Kidney (tissue), 13 donors: ENCODE measurements at regions not wholly inside any gene's neighbourhood (a gene's known extent, or its start where the extent isn't known, plus 50 kb on each side); places are given as distances from the start of the nearest gene placed in this dataset.
"Not testable (repeated sequence)": the region's sequence is repeated elsewhere in the genome, so short reads cannot be mapped to it uniquely, and the experiment has no call there.

Experiments used
- DNase-seq, 5 donors: peaks; one replicate each; pipeline ENCODE4 v3.0.0-alpha.2; 2013 to 2020
- FAIRE-seq: peaks from 2 replicates; lab custom pipeline; 2012; peaks lifted over from hg19 to GRCh38; lab: Jason Lieb, UNC
- H3K27ac ChIP-seq, 2 donors: one replicate each; pipeline ENCODE4 v1.7.0; 2013; ENCODE audit warnings: low read depth in 2 of 2, low read length in 2 of 2, inconsistent platforms in 1 of 2
- H3K27me3 ChIP-seq: one replicate; pipeline ENCODE4 v1.7.1; 2013; ENCODE audit warnings: low read length, inconsistent platforms; ENCODE audit not compliant: control insufficient read depth, insufficient read depth
- H3K36me3 ChIP-seq, 3 donors: one replicate each; pipeline versions ENCODE4 v1.7.0 to v1.7.1; 2013; ENCODE audit warnings: low read length in 3 of 3, control low read depth in 1 of 3, inconsistent platforms in 1 of 3; ENCODE audit not compliant: insufficient read depth in 3 of 3, control insufficient read depth in 2 of 3
- H3K4me1 ChIP-seq, 3 donors: one replicate each; pipeline versions ENCODE4 v1.7.0 to v1.7.1; 2013; ENCODE audit warnings: low read length in 3 of 3, inconsistent platforms in 1 of 3, low read depth in 1 of 3; ENCODE audit not compliant: control insufficient read depth in 2 of 3, insufficient read depth in 2 of 3
- H3K4me3 ChIP-seq, 3 donors: one replicate each; pipeline versions ENCODE4 v1.7.0 to v1.8.1; 2013; ENCODE audit warnings: low read length in 3 of 3, control low read depth in 1 of 3, inconsistent platforms in 1 of 3
- H3K9ac ChIP-seq, 3 donors: one replicate each; pipeline versions ENCODE4 v1.7.0 to v1.7.1; 2013; ENCODE audit warnings: low read length in 3 of 3, control low read depth in 1 of 3, inconsistent platforms in 1 of 3
- H3K9me3 ChIP-seq, 3 donors: one replicate each; pipeline versions ENCODE4 v1.7.0 to v1.7.1; 2013; ENCODE audit warnings: low read length in 3 of 3, control low read depth in 1 of 3, inconsistent platforms in 1 of 3; ENCODE audit not compliant: control insufficient read depth in 2 of 3, insufficient read depth in 1 of 3
- intact Hi-C: fragments of 100-400 bp; cut with DNase I; formaldehyde crosslinking; loops from one replicate; pipeline ENCODE4 v1.11.1; 2022
- TF ChIP-seq, protein P1 (sequence below): IDR thresholded peaks from 3 replicates; pipeline ENCODE4 v1.5.1; 2012; ENCODE audit warnings: mild to moderate bottlenecking, moderate library complexity, borderline replicate concordance; ENCODE audit not compliant: insufficient read depth; ENCODE audit errors: extremely low read depth
- donor health status: control.
- donor health status: control.
- donor health status: control.
- donor health status: control.
- donor health status: control.
- donor health status: DM: yes; HTN: yes; CAD: no.
- donor health status: Normal renal cell carcinoma (clear cell type).

- Histone ChIP-seq H3K9me3 (no peaks in the 10 kb centered on the region), H3K36me3 (no peaks in the 10 kb centered on the region), H3K27me3 (no peaks in the 10 kb centered on the region), H3K4me1 (no peaks in the 10 kb centered on the region), H3K27ac (no peak overlapping the region), H3K9ac (no peak overlapping the region), H3K4me3 (no peak overlapping the region)
- DNase-seq, result no peak
- intact Hi-C loops, result no loop called here
- TF ChIP-seq, protein P1, sequence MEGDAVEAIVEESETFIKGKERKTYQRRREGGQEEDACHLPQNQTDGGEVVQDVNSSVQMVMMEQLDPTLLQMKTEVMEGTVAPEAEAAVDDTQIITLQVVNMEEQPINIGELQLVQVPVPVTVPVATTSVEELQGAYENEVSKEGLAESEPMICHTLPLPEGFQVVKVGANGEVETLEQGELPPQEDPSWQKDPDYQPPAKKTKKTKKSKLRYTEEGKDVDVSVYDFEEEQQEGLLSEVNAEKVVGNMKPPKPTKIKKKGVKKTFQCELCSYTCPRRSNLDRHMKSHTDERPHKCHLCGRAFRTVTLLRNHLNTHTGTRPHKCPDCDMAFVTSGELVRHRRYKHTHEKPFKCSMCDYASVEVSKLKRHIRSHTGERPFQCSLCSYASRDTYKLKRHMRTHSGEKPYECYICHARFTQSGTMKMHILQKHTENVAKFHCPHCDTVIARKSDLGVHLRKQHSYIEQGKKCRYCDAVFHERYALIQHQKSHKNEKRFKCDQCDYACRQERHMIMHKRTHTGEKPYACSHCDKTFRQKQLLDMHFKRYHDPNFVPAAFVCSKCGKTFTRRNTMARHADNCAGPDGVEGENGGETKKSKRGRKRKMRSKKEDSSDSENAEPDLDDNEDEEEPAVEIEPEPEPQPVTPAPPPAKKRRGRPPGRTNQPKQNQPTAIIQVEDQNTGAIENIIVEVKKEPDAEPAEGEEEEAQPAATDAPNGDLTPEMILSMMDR, result no peak
- FAIRE-seq, result no peak
Measured at GRCh38 chr5:21432646-21433045, 1420.5 kb downstream of the CDH12 start.

DNA sequence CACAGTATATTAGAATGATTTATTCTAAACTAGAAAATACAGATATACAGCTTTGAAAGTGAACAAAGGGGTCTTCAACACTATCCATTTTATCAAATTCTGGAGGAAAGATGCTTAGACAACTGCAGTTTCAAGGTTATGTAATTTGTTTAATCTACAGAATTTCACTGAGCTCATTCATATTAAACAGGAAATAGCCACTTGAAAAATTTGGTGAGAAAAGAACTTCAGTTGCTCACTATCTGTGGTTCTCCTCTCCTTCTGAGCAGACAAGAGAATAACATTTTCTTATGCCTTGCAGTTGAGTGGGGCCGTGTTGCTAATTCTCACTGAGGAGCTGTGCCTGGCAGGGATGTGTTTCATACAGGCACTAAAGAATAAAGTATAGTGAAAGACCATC is 1428.2 kb downstream of the CDH12 start:
- no peak overlapping the region for H3K27ac ChIP-seq
- H3K36me3 ChIP-seq, result no peaks in the 10 kb centered on the region
- no peaks in the 10 kb centered on the region for H3K4me1 ChIP-seq
- no peaks in the 10 kb centered on the region for H3K9me3 ChIP-seq
- no peak overlapping the region for H3K4me3 ChIP-seq
- intact Hi-C loops, result no loop called here
- no peak for DNase-seq
- TF ChIP-seq, protein P1, result no peak
- H3K9ac ChIP-seq, result no peak overlapping the region
- no peak for FAIRE-seq
- H3K27me3 ChIP-seq, result no peaks in the 10 kb centered on the region

DNA sequence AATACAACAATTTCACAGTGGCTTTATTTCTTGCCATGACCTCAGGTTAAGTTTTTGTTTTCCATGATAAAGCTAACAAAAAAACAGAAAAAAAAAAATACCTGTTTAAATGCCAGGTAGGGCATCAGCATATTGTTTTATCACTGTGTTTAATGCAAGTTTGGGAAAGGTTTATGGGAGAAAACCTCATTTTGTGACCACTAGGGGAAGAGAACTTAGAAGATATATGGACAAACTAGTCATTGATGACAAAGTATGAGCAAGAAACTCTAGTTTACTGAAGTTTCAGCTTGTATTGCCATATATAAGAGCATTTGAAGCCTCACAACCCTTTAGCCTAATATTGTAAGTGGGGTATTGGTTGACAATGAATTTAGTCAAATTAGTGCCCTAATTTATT is 1431.4 kb upstream of the CDH18 start:
- no peak overlapping the region for H3K4me3 ChIP-seq
- H3K36me3 ChIP-seq, result no peaks in the 10 kb centered on the region
- no peak overlapping the region for H3K27ac ChIP-seq
- DNase-seq (no peak), FAIRE-seq (no peak)
- TF ChIP-seq, protein P1, result no peak
- no peaks in the 10 kb centered on the region for H3K9me3 ChIP-seq
- no peak overlapping the region for H3K9ac ChIP-seq
- intact Hi-C loops, result no loop called here
- no peaks in the 10 kb centered on the region for H3K27me3 ChIP-seq
- no peaks in the 10 kb centered on the region for H3K4me1 ChIP-seq

DNA sequence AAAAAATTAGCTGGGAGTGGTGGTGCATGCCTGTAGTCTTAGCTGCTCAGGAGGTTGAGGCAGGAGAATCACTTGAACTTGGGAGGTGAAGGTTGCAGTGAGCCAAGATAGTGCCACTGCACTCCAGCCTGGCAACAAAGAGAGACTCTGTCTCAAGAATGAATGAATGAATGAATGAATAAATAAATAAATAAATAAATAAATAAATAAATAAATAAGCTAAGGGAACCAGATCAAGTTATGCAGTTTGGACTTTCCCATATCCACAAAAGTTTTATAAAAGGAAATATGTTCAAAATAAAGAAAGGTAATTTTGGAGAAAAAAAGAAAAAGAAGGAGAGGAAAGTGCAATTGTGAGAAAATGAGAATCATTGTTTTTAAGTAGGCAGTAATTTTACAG is 1414.1 kb upstream of the CDH18 start:
- H3K4me1 ChIP-seq, FAIRE-seq: not testable (repeated sequence)

More for the DNA sequence above, 1414.1 kb upstream of the CDH18 start:
- intact Hi-C loops, H3K36me3 ChIP-seq, H3K4me3 ChIP-seq, H3K9me3 ChIP-seq, H3K9ac ChIP-seq, DNase-seq, H3K27me3 ChIP-seq, H3K27ac ChIP-seq: not testable (repeated sequence)
